ENCODE measurements at regions not wholly inside any gene's neighbourhood (a gene's known extent, or its start where the extent isn't known, plus 50 kb on each side); places are given as distances from the start of the nearest gene placed in this dataset.
"Not testable (repeated sequence)": the region's sequence is repeated elsewhere in the genome, so short reads cannot be mapped to it uniquely, and the experiment has no call there.

DNA sequence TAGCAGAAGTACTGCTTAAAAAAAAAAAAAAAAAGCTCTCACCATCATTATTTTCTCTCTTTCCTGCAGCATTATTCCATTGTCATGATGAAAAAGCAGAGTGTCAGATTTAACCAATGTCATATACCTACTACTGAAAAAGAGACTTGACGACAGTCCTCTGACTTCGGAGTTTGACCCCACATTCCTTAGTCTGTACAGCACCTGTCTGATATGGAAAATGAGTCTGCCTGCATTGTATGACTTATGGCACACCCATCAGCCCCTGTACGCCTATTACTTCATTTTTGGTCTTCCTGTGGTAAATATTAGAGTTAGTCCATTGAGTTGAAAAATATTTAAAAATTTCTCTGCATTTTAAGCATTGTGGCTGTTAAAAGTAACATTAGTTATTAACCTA is 54.5 kb upstream of the NOX4 start:
- no peak overlapping the region for H3K4me2 ChIP-seq (ENCODE audit: insufficient read depth, low read length)
- no peaks in the 10 kb centered on the region for H4K20me1 ChIP-seq (replicated peaks; ENCODE audit: control insufficient read depth, extremely low read depth, insufficient read depth, low read length)
- H3K27me3 ChIP-seq (ENCODE audit: control insufficient read depth in 2 of 2, insufficient read depth in 2 of 2, low read length in 2 of 2): no peaks in the 10 kb centered on the region
- H3K4me3 ChIP-seq (replicated peaks in 1 of 3; ENCODE audit: insufficient read depth in 1 of 3, low read depth in 1 of 3, low read length in 3 of 3): no peak overlapping the region
- no peaks in the 10 kb centered on the region for H3K79me2 ChIP-seq (ENCODE audit: control insufficient read depth, insufficient read depth, low read length)
- H2AFZ ChIP-seq (ENCODE audit: low read depth, low read length): no peak overlapping the region
- no peaks in the 10 kb centered on the region for H3K9me1 ChIP-seq (replicated peaks; ENCODE audit: control insufficient read depth, extremely low read depth, insufficient read depth, low read length)
- no TSS peak for BruUV-seq (replicated peaks)
- DNase-seq (ENCODE audit: low read depth, low spot score) (no peak), FAIRE-seq (no peak)
- intact Hi-C loops (cut with micrococcal nuclease): no loop called here
- H3K9ac ChIP-seq (replicated peaks; ENCODE audit: extremely low read depth, insufficient read depth, low read length): no peak overlapping the region
- no peaks in the 10 kb centered on the region for H3K4me1 ChIP-seq (ENCODE audit: control insufficient read depth, extremely low read depth, insufficient read depth, low read length)
- no peak overlapping the region for H3K27ac ChIP-seq (ENCODE audit: insufficient read depth, low read depth, low read length)
- no peaks in the 10 kb centered on the region for H3K36me3 ChIP-seq (ENCODE audit: control insufficient read depth in 2 of 2, extremely low read depth in 1 of 2, insufficient read depth in 2 of 2, low read length in 2 of 2)
- dilution Hi-C loops (cut with MboI; ENCODE audit: extremely low pct_ligation_motif_present, low sequenced_read_pairs): no loop called here
- TF ChIP-seq, protein P1, sequence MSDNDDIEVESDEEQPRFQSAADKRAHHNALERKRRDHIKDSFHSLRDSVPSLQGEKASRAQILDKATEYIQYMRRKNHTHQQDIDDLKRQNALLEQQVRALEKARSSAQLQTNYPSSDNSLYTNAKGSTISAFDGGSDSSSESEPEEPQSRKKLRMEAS (IDR thresholded peaks at IDR 0.05; ENCODE audit: insufficient read depth, insufficient read length): no peak
- TF ChIP-seq GATA2 (IDR thresholded peaks at IDR 0.05; ENCODE audit: insufficient read depth, insufficient read length, low read depth, low read length) (no peak), EZH2 (IDR thresholded peaks at IDR 0.05; ENCODE audit: borderline replicate concordance, low read depth, low read length, severe bottlenecking) (no peak), MYC (IDR thresholded peaks at IDR 0.05; ENCODE audit: low read depth, low read length) (no peak), POLR2A (IDR thresholded peaks at IDR 0.05; ENCODE audit: low read depth, low read length) (no peak)
- TF ChIP-seq, protein P2, sequence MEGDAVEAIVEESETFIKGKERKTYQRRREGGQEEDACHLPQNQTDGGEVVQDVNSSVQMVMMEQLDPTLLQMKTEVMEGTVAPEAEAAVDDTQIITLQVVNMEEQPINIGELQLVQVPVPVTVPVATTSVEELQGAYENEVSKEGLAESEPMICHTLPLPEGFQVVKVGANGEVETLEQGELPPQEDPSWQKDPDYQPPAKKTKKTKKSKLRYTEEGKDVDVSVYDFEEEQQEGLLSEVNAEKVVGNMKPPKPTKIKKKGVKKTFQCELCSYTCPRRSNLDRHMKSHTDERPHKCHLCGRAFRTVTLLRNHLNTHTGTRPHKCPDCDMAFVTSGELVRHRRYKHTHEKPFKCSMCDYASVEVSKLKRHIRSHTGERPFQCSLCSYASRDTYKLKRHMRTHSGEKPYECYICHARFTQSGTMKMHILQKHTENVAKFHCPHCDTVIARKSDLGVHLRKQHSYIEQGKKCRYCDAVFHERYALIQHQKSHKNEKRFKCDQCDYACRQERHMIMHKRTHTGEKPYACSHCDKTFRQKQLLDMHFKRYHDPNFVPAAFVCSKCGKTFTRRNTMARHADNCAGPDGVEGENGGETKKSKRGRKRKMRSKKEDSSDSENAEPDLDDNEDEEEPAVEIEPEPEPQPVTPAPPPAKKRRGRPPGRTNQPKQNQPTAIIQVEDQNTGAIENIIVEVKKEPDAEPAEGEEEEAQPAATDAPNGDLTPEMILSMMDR (IDR thresholded peaks at IDR 0.05; ENCODE audit: extremely low read depth in 1 of 2, insufficient read depth in 1 of 2, low read depth in 1 of 2, low read length in 2 of 2): no peak
- ChIA-PET CTCF (no interaction called here), POLR2A (interaction anchor here (0.6 kb wide), 1 partner anchor 422 kb away, joined by 3 read pairs; no protein-coding TSS in a partner anchor)
- H3K9me3 ChIP-seq (replicated peaks; ENCODE audit: control insufficient read depth, insufficient read depth, low read length): no peaks in the 10 kb centered on the region

DNA sequence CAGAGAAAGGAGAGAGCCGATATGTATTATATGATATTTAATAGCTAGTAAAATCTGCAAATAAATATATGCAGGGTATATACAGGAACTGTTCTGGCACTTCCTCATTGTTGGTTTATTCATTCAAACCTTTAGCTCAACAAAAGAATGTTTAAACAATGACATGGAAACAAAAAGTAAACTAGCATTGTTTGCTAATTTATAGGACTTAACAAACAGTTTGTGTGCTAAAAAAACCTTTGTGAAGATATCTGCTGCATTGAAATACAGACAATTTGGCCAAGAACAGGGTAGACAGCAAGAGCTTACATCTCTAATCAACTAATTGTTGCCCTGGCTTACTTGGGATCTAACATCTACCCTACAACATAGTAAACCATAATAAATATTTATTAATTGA is 64.6 kb upstream of the NOX4 start:
- H3K4me1 ChIP-seq (ENCODE audit: control insufficient read depth, extremely low read depth, insufficient read depth, low read length); intact Hi-C loops (cut with micrococcal nuclease); H3K9me1 ChIP-seq (replicated peaks; ENCODE audit: control insufficient read depth, extremely low read depth, insufficient read depth, low read length); H4K20me1 ChIP-seq (replicated peaks; ENCODE audit: control insufficient read depth, extremely low read depth, insufficient read depth, low read length); POLR2A ChIA-PET; H2AFZ ChIP-seq (ENCODE audit: low read depth, low read length); H3K79me2 ChIP-seq (ENCODE audit: control insufficient read depth, insufficient read depth, low read length); H3K9ac ChIP-seq (replicated peaks; ENCODE audit: extremely low read depth, insufficient read depth, low read length); H3K4me3 ChIP-seq (replicated peaks in 1 of 3; ENCODE audit: insufficient read depth in 1 of 3, low read depth in 1 of 3, low read length in 3 of 3); H3K4me2 ChIP-seq (ENCODE audit: insufficient read depth, low read length); H3K27ac ChIP-seq (ENCODE audit: insufficient read depth, low read depth, low read length); H3K9me3 ChIP-seq (replicated peaks; ENCODE audit: control insufficient read depth, insufficient read depth, low read length); H3K27me3 ChIP-seq (ENCODE audit: control insufficient read depth in 2 of 2, insufficient read depth in 2 of 2, low read length in 2 of 2); FAIRE-seq; dilution Hi-C loops (cut with MboI; ENCODE audit: extremely low pct_ligation_motif_present, low sequenced_read_pairs); DNase-seq (ENCODE audit: low read depth, low spot score); BruUV-seq (replicated peaks); H3K36me3 ChIP-seq (ENCODE audit: control insufficient read depth in 2 of 2, extremely low read depth in 1 of 2, insufficient read depth in 2 of 2, low read length in 2 of 2): not testable (repeated sequence)
- CTCF ChIA-PET: interaction anchor here (0.6 to 0.8 kb wide), 2 partner anchors 10 to 16 kb away, joined by 3 read pairs; no protein-coding TSS in a partner anchor

DNA sequence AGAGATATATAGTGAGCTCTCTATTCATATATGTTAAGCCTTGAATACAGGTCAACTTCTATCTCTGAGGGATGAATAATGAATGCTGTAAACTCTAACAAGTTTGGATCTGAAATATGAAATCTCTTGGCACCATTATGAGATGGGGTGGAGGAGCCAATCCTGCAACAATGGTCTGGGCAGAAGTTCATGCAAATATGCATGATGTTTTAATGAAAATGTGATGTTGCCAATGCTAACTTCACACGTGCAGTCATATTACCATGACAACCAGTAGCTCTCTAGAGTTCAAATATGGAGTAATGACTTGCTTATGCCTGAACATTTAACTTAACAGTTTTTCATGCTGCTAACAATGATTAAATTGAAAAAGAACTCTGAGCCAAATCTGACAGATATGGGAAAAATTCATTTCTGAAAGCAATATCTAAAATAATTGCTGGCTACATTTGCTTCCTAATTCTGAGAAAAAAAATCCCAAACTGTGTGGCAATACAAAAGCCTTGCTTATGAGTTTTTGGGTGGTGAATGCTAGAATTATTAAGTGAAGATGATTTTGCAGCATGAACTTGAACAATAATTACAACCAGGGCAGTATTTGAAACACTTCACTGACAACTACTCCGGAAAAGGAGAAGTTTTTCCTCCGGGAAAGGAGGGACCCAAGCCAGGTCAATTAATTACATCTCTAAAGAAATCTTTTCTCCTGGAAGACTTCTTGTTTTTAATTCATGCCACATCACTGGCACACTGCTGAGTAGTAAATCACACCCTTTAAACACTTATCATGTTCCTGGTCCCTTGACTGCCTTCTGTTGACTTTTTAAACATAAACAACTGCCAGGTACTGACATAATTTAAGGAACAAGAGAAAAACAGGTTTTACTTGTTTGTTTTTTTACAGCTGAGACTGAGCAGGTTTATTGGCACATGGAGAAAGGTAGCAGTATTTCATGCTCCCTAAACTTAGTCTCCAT is 65.8 kb upstream of the NOX4 start:
- H3K4me2 ChIP-seq (ENCODE audit: insufficient read depth, low read length); H3K9me3 ChIP-seq (replicated peaks; ENCODE audit: control insufficient read depth, insufficient read depth, low read length); BruUV-seq (replicated peaks); POLR2A ChIA-PET; H3K4me1 ChIP-seq (ENCODE audit: control insufficient read depth, extremely low read depth, insufficient read depth, low read length); DNase-seq (ENCODE audit: low read depth, low spot score); CTCF ChIA-PET; dilution Hi-C loops (cut with MboI; ENCODE audit: extremely low pct_ligation_motif_present, low sequenced_read_pairs); H3K4me3 ChIP-seq (replicated peaks in 1 of 3; ENCODE audit: insufficient read depth in 1 of 3, low read depth in 1 of 3, low read length in 3 of 3); H3K9ac ChIP-seq (replicated peaks; ENCODE audit: extremely low read depth, insufficient read depth, low read length); H3K9me1 ChIP-seq (replicated peaks; ENCODE audit: control insufficient read depth, extremely low read depth, insufficient read depth, low read length); H4K20me1 ChIP-seq (replicated peaks; ENCODE audit: control insufficient read depth, extremely low read depth, insufficient read depth, low read length); H3K27ac ChIP-seq (ENCODE audit: insufficient read depth, low read depth, low read length); intact Hi-C loops (cut with micrococcal nuclease); FAIRE-seq; H2AFZ ChIP-seq (ENCODE audit: low read depth, low read length); H3K36me3 ChIP-seq (ENCODE audit: control insufficient read depth in 2 of 2, extremely low read depth in 1 of 2, insufficient read depth in 2 of 2, low read length in 2 of 2); H3K27me3 ChIP-seq (ENCODE audit: control insufficient read depth in 2 of 2, insufficient read depth in 2 of 2, low read length in 2 of 2); H3K79me2 ChIP-seq (ENCODE audit: control insufficient read depth, insufficient read depth, low read length): not testable (repeated sequence)

Measured in endothelial cell of umbilical vein (primary cell).